HG03442 (cell line): ENCODE measurements at regions not wholly inside any gene's neighbourhood (a gene's known extent, or its start where the extent isn't known, plus 50 kb on each side); places are given as distances from the start of the nearest gene placed in this dataset.
"Not testable (repeated sequence)": the region's sequence is repeated elsewhere in the genome, so short reads cannot be mapped to it uniquely, and the experiment has no call there.

Experiments
- ATAC-seq: cut with Tn5 transposase; IDR thresholded peaks from one replicate; pipeline ENCODE4 v1.9.1; 2021; ENCODE audit warnings: mild to moderate bottlenecking, moderate library complexity; ENCODE audit not compliant: unreplicated experiment

GRCh38 chr7:66413379-66414114 lies 208.4 kb downstream of the TPST1 start:
- peak; percentile 68 for ATAC-seq

- ATAC-seq: no peak
These were observed 210.6 kb downstream of the TPST1 start for GRCh38 chr7:66415659-66416265.

- no peak for ATAC-seq
These were observed 210.1 kb upstream of the KCTD7 start for GRCh38 chr7:66418537-66418936.

- ATAC-seq: no peak
These were observed 209.5 kb upstream of the KCTD7 start for GRCh38 chr7:66419210-66419609.

GRCh38 chr7:66421830-66422475 lies 206.7 kb upstream of the KCTD7 start:
- no peak for ATAC-seq

GRCh38 chr7:66423729-66424128 lies 205.0 kb upstream of the KCTD7 start:
- no peak for ATAC-seq

- ATAC-seq: no peak
These were observed 202.3 kb upstream of the KCTD7 start for GRCh38 chr7:66426332-66426731.

GRCh38 chr7:66426996-66427395 lies 201.7 kb upstream of the KCTD7 start:
- no peak for ATAC-seq

GRCh38 chr7:66427956-66428355 lies 200.7 kb upstream of the KCTD7 start:
- ATAC-seq: no peak

GRCh38 chr7:66429498-66430163 lies 199.1 kb upstream of the KCTD7 start:
- ATAC-seq: no peak

- ATAC-seq: no peak
These were observed 198.5 kb upstream of the KCTD7 start for GRCh38 chr7:66430164-66430545.

GRCh38 chr7:66438703-66439405 lies 189.8 kb upstream of the KCTD7 start:
- not testable (repeated sequence) for ATAC-seq

- no peak for ATAC-seq
These were observed 186.3 kb upstream of the KCTD7 start for GRCh38 chr7:66442385-66442784.

- ATAC-seq: no peak
These were observed 184.7 kb upstream of the KCTD7 start for GRCh38 chr7:66443946-66444345.

GRCh38 chr7:66447007-66447406 lies 181.7 kb upstream of the KCTD7 start:
- not testable (repeated sequence) for ATAC-seq

- not testable (repeated sequence) for ATAC-seq
These were observed 177.9 kb upstream of the KCTD7 start for GRCh38 chr7:66450814-66451213.

- not testable (repeated sequence) for ATAC-seq
These were observed 177.0 kb upstream of the KCTD7 start for GRCh38 chr7:66451713-66452112.

GRCh38 chr7:66452165-66452564 lies 176.5 kb upstream of the KCTD7 start:
- no peak for ATAC-seq

- no peak for ATAC-seq
These were observed 175.3 kb upstream of the KCTD7 start for GRCh38 chr7:66453340-66453739.

GRCh38 chr7:66454600-66455225 lies 174.0 kb upstream of the KCTD7 start:
- ATAC-seq: no peak

GRCh38 chr7:66455432-66455831 lies 173.2 kb upstream of the KCTD7 start:
- not testable (repeated sequence) for ATAC-seq
